IPS DF 19.7 (cell line): ENCODE measurements at regions not wholly inside any gene's neighbourhood (a gene's known extent, or its start where the extent isn't known, plus 50 kb on each side); places are given as distances from the start of the nearest gene placed in this dataset.
"Not testable (repeated sequence)": the region's sequence is repeated elsewhere in the genome, so short reads cannot be mapped to it uniquely, and the experiment has no call there.

Source experiments
- DNase-seq: peaks from one replicate; pipeline ENCODE4 v3.0.0-alpha.2; 2013; ENCODE audit warnings: low read depth, low spot score

DNA sequence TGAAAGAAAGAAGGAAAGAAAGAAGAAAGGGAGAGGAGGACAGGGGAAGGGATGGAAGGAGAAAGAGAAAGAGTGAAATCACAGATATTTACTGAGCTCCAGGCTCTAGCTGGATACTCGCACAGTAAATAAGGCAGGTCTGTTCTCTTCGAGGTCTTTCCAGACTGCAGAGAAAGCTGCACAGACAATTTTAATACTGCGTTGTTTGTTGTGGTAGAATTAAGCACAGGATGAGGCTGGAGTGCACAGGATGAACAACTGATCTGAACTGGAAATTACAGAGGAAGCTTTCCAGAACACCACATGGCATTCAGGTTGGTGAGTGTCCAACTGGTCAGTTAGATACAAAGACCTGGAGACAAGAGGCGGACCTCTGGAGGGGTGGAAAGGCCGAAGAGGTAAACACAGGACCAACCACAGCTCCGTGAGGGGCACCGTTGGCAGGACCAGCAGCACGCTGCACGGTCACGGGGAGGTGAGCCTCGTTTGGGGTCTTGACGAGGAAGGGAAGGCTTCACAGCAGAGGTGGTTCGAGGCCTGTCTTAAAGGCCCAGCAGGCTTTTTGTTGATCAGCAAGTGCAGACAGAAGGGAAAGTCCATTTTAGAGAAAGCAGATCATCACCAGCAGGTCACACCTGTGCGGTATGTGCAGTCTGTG is 121.7 kb downstream of the ATP6V0E2 start:
- not testable (repeated sequence) for DNase-seq

DNA sequence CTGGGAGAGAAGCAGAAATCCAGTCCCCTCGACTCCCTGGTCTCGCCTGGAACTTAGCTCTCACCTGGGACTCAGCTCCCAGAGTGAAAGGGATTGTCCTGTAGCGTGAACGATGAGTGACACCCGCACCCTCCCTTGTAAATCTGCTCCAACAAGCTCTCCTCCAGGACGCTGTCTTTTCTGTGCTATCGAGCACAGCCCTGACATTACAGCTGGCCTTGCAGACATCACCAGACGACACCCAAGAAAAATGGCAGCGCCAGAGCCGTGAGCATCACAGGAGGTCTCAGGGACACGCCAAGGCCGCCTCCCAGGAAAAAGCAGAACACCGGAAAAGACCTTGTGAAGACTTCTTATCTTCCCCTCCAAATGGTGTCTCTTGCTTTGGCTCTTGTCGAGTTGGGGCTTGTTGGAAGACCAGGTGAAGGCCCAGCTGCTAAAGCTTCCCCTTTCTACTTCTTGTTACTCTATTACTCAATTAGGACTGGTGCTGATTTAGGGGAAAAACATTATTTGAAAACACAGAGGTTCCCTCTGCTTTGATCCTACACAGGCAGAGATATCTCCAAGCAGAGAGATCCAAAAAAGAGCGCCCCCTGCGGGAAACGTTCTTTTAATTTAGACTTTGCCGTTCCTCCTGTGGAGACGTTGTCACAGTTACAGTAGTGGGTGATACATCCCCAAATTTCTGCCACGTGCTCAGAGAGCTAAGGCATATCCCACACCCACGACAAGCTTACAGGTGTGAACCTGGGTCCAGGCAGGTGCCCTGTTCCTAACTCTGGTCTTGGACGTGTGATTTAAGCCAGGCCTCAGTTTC is 127.2 kb downstream of the ATP6V0E2 start:
- not testable (repeated sequence) for DNase-seq

DNA sequence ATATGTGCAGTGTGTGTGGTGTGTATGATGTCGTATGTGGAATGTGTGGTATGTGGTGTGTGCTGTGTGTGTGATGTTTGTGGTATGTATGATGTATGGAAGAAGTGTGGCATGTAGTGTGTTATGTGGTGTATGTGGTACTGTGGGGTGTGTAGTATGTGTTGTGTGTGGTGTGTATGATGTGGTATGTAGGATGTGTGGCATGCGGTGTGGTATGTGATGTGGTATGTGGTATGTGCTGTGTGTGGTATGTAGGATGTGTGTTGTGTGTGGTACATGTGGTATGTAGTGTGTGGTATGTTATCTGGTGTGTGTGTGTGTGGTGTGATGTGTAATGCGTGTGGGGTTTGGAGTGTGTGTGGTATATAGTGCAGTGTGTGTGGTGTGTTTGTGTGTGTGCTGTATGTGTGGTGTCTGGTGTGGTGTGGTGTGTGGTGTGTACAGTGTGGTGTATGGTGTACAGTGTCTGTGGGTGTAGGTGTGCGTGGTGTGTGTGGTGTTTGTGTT is 129.6 kb downstream of the ATP6V0E2 start:
- no peak for DNase-seq

DNA sequence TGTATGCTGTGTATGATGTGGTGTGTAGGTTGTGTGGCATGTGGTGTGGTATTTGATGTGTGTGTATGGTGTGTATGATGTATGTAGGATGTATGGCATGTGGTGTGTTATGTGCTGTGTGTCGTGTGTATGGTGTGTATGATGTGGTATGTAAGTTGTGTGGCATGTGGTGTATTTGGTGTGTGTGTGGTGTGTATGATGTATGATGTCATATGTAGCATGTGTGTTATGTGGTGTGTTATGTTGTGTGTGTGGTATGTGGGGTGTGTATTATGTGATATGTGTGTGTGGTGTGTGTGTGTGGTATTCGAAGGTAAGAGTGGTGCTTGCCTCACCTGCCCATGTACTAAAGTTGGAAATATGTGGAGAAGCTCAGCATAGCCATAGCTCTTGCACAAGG is 130.2 kb downstream of the ATP6V0E2 start:
- DNase-seq, result not testable (repeated sequence)

DNA sequence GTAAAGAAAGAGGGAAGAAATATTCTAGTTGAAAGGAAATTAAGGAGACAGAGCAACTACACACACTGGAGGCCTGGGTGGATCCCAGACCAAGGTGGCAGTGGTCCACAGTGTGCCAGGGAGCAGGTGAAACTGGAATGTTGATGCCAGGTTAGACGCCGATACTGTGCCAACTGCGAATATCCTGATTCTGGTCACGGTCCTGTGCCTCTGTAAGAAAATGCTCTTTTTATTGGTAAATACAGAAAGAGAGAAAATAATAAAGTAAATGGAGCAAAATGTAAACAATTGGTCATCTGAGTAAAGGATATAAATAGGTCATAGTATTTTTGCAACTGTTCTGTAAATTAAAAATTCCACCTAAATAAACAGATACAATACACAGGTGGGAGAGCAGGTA is 131.1 kb downstream of the ATP6V0E2 start:
- not testable (repeated sequence) for DNase-seq

DNA sequence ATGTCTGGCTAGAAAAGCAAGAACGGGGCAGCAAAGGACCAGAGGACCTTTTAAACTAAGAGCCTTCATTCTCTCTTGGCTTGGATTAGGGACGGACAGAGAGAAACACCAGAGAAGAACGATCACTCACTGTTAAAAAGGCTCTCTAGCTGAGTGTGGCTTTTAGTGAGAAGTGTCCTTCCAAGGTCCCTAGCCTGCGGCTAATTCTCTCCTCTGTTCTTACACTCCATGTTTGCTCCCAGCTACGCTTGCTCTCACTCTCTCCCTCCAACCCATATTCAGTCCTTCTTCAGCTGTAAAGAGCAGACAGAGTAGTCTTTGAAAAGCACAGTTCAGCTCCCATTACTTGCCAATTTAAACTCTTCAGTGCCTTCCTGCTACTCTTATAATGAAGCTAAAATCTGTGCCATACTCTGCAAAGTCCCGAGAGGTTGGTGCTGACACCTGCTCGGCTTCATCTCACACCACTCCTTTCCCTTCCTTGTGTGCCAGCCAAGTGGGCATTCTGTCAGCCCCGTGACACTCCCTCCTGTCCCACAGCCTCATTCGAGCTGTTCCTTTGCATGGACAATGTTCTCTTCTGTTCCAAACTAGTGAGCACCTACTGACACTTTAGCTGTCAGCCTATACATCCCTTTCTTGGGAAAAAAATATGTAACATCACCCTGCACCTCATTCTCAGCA is 136.0 kb downstream of the ATP6V0E2 start:
- not testable (repeated sequence) for DNase-seq

DNA sequence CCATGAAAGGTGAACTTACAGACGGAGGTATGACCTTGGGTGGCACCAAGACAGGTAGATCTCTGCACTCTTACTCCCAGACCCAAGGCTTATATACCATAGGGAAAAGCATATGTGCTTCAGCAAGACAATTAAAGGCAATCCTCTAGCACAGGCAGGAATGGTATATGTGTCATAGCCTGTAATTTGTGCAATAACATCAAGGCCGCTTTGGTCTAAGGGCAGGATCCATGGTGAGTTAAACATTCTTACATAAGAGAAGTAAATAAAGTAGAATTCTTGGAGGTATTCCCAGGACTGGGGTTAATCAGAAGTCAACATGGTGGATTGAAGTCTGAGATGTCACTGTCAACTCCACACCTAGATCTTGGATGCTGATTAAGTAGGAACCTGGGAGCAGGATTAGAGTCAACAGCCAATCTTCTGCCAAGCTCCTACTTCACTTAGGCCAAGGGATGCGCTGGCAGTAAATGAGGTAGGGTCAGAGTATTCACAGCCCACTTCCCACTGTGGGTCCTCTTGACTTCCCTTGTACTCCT is 143.0 kb downstream of the ATP6V0E2 start:
- DNase-seq, result not testable (repeated sequence)

DNA sequence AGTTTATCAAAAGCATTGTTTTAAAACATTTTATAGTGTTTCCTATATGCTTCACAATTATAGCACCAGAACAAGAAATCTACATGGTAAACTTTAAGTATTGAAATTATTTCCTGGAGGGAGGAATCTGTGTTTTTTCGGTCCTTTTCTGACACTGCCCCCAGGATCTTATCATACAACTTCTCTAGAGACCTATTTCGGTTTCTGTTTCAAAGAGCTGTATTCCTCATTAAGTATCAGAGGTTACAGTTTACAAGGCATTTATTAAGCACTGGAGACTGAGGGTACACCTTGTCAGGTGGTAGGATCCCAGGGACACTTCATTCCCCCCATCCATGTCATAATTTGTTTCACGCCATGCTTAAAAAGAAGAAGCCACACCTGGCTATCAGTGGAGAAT is 146.4 kb downstream of the ATP6V0E2 start:
- DNase-seq, result not testable (repeated sequence)

DNA sequence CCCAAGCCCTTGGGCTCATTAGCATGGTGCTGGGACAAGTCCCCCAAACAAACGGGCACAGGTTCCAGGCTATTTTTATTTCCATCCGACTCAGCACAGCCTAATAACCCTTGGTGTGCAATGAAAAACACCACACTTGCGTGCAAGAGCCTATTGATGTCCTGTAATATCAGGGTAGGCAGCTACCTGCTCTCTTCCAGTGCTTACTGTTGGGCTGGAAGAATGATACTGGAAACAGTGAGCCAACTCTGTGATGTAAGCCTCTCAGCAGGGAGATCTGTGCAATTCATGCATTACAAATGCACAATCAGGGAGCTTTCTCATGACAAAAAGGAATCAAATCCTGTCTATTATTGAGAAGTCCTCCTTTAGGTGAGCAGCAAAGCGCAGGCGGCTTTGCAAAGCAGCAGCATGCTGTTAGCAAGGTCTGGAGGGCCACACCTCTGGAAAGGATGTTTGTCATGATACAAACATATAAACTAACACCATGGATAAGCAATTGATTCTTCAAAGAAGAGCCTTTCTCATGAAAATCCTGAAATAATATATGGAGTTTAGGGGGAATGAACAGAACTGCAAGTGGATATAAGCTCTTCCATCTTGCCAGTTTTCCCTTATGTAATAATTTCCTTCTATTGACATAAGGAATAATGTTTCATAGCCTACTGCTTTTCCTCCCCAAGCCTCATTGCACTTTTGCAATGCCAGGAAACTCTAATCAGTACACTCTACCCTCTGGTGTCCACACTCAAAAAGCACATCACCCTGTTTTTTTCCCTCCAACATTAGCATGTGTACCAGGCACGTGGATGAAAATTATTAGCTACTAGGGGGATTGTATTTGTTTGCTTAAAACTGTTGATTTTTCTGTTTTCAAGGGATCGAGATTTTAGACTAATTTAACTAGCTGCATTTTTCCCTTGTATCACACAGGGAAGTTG is 151.1 kb downstream of the ATP6V0E2 start:
- not testable (repeated sequence) for DNase-seq

DNA sequence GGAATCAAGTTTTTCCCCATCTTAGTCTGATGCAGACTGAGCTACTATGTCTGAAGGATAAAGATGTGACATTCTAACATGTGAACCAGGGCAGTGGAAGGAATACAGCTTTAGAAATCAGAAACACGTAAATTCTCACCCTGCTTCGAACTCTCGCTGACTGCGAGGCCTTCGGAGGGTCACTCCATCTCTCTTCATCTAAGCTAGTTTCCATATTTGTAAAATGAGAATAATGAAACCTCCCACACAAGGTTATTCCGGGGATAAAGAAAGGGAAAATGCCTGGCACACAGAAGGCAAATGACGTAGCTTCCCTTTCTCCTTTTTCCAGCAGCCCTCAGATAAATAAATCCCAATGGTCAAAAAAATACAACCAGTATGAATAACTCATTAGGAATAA is 152.0 kb downstream of the ATP6V0E2 start:
- DNase-seq, result not testable (repeated sequence)

DNA sequence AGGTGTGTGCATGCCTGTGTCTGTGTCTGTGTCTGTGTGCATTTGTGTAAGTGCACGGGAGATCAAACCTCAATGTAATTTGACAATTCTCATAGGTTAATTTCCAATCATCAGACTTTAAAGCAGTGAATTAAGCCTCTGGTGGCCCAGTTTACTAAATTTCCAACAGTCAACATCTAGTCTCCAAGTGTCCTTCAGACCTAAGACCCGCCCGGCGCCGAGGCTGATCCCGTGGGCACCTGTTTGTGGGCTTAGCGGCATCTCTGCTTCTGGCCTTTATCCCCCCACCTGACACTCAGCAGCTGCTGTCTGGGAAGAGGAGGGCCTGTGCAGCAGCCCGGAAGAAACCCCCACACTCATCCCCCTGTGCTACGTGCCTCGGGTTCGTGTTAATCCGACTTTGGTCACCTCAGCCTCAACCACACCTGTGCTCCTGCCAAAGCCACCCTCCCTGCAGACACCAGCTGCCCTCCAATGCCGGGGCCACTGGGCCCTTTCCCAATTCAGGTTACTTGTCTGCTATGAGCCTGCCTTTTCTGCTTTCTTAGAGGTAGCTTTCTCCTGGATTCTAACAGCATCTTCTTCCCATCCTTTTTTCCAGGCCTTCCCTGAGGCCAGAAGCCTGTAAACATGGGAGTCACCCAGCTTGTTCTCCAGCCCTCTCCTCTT is 154.7 kb downstream of the ATP6V0E2 start:
- not testable (repeated sequence) for DNase-seq

DNA sequence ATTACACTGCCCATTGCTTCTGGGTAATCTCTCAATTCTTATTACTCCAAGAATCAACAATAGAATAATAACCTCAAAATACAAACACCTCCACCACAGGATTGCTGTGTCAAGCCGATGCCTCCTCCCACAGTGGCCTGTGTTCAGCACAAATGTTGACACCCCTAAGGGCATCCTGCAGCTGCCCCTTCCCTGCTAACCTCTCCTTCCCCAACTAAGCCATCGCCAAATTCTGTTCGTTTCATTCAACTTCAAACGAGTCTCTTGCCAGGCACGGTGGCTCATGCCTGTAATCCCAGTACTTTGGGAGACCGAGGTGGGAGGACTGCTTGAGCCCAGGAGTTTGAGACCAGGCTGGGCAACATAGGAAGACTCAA is 155.2 kb downstream of the ATP6V0E2 start:
- DNase-seq, result not testable (repeated sequence)

DNA sequence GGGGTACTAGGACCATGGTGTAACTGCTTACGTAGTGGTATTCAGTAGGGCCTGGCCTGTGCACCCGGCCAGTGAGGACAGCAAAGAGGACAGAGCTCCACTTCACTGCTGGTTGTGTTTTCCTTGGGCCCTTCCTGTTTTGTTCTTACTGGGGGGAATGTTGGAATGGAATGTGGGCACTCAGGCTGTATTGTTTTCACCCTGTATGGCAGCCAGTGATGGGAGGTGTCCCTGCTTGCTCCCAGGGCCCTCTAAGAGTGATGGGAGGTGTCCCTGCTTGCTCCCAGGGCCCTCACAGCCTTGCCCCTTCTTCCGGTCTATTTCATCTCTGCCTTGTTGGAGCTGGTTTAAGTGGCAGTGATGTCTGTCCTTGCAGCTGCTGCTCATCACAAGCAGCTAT is 158.0 kb downstream of the ATP6V0E2 start:
- not testable (repeated sequence) for DNase-seq

DNA sequence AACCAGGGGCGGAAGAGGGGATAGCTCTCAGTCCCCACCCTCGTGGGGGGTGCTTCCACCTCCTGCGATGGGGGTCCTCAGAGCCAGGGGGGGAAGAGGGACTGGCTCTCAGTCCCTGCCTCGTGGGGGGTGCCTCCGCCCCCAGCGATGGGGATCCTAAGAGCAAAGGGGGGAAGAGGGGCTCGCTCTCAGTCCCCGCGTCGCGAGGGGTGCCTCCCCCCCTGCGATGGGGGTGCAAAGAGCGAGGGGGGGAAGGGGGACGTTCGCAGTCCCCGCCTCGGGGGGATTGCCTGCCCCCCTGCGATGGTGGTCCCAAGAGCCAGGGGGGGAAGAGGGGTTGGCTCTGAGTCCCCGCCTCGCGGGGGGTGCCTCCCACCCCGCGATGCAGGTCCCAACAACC is 159.9 kb downstream of the ATP6V0E2 start:
- not testable (repeated sequence) for DNase-seq

DNA sequence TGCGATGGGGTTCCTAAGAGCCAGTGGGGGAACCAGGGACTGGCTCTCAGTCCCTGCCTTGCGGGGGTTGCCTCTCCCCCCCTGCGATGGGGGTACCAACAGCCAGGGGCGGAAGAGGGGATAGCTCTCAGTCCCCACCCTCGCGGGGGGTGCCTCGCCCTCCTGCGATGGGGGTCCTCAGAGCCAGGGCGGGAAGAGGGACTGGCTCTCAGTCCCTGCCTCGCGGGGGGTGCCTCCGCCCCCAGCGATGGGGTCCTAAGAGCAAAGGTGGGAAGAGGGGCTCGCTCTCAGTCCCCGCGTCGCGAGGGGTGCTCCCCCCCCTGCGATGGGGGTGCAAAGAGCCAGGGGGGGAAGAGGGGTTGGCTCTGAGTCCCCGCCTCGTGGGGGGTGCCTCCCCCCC is 162.0 kb downstream of the ATP6V0E2 start:
- DNase-seq, result not testable (repeated sequence)

DNA sequence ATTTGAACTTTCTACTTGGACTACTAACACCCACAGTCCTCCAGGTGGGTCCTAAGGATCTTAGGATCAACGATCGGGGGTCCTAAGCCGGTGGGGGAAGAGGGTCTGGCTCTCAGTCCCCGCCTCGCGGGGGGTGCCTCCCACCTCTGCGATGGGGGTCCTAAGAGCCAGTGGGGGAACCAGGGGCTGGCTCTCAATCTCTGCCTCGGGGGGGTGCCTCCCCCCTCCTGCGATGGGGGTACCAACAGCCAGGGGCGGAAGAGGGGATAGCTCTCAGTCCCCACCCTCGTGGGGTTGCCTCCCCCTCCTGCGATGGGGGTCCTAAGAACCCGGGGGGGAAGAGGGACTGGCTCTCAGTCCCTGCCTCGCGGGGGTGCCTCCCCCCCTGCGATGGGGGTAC is 165.3 kb downstream of the ATP6V0E2 start:
- DNase-seq, result not testable (repeated sequence)

DNA sequence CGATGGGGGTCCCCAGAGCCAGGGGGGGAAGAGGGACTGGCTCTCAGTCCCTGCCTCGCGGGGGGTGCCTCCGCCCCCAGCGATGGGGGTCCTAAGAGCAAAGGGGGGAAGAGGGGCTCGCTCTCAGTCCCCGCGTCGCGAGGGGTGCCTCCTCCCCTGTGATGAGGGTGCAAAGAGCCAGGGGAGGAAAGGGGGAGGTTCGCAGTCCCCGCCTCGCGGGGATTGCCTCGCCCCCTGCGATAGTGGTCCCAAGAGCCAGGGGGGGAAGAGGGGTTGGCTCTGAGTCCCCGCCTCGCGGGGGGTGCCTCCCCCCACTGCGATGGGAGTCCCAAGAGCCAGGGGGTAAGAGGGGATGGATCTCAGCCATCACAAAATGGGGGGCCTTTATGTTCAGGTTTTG is 168.5 kb downstream of the ATP6V0E2 start:
- DNase-seq, result not testable (repeated sequence)

DNA sequence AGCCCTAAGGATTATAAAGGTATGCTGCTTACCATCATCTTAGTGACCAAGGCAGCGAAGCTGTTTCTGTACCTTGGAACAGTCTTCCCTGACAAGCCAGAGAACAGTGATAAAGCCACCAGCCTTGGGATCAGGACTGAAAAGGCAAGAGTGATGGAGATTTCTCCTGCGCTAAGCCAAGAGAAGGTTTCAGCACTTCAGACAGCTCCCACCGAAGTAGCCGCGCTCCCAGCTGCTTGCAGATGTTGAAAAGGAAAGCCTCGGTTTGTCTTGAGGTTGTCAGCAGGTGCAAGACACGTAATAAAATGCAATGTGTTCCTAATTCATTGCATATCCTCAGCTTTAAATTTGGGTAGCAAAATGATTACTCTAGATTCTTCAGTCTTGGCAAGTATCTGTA is 171.0 kb downstream of the ATP6V0E2 start:
- not testable (repeated sequence) for DNase-seq

DNA sequence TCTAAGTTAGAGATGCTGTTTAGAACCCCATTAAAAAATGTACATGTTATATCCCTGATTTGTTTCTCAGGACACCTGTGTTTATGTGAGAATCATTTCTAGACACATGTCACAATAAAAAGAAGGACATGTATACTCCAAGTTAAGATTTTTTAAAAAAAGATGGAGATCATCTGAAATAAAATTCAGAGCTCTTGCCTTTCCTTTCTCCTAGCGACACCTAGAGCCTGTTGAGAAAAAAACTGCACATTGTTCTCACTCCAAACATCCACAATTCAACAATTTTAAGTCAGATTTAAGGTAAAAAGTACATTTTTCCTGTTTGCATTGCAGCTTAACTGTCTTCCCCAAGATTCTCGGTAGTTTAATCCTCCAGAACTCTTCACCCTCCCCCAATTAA is 171.8 kb downstream of the ATP6V0E2 start:
- not testable (repeated sequence) for DNase-seq
